KMS-11 (cell line): ENCODE measurements at regions not wholly inside any gene's neighbourhood (a gene's known extent, or its start where the extent isn't known, plus 50 kb on each side); places are given as distances from the start of the nearest gene placed in this dataset.

ENCODE experiments used
- H2AFZ ChIP-seq: fragments of 200-600 bp; sonication (generic); 2 replicates; pipeline ENCODE4 v1.6.1; 2016; ENCODE audit warnings: antibody characterized with exemption, mixed run types, low read depth
- H3K27ac ChIP-seq: fragments of 200-600 bp; sonication (generic); 2 replicates; pipeline ENCODE4 v1.6.1; 2016; ENCODE audit warnings: mild to moderate bottlenecking, mixed run types
- H3K27me3 ChIP-seq: fragments of 200-600 bp; sonication (generic); 2 replicates; pipeline ENCODE4 v1.6.1; 2017; ENCODE audit warnings: mild to moderate bottlenecking, low read depth, mixed run types, moderate library complexity; ENCODE audit not compliant: insufficient read depth
- H3K36me3 ChIP-seq: fragments of 200-600 bp; sonication (generic); 2 replicates; pipeline ENCODE4 v1.6.1; 2017; ENCODE audit warnings: mild to moderate bottlenecking, mixed run types; ENCODE audit not compliant: insufficient read depth
- H3K4me1 ChIP-seq: fragments of 200-600 bp; sonication (generic); 2 replicates; pipeline ENCODE4 v1.6.1; 2016; ENCODE audit warnings: mild to moderate bottlenecking, low read depth, mixed run types; ENCODE audit not compliant: poor library complexity, severe bottlenecking
- H3K4me2 ChIP-seq: fragments of 200-600 bp; sonication (generic); 2 replicates; pipeline ENCODE4 v1.7.0; 2016; ENCODE audit warnings: mild to moderate bottlenecking, mixed run types
- H3K4me3 ChIP-seq: fragments of 200-600 bp; sonication (generic); IDR thresholded peaks from 2 replicates; pipeline ENCODE4 v1.6.1; 2017; ENCODE audit warnings: low read depth, low read length, mixed read lengths; ENCODE audit not compliant: insufficient read depth
- H3K79me2 ChIP-seq: fragments of 200-600 bp; sonication (generic); 2 replicates; pipeline ENCODE4 v1.6.1; 2016; ENCODE audit warnings: low read depth, mixed run types; ENCODE audit not compliant: insufficient read depth
- H3K9ac ChIP-seq: fragments of 200-600 bp; sonication (generic); 2 replicates; pipeline ENCODE4 v1.6.1; 2016; ENCODE audit warnings: mild to moderate bottlenecking, mixed run types
- H4K20me1 ChIP-seq: fragments of 200-600 bp; sonication (generic); 2 replicates; pipeline ENCODE4 v1.6.1; 2016; ENCODE audit warnings: mild to moderate bottlenecking, mixed run types; ENCODE audit not compliant: insufficient read depth
- TF ChIP-seq, protein P1 (sequence below): fragments of 200-600 bp; sonication (generic); conservative IDR thresholded peaks from 2 replicates; pipeline ENCODE4 v1.6.1; 2017; ENCODE audit warnings: low read depth, mild to moderate bottlenecking, antibody characterized with exemption, low read length, moderate library complexity, mixed read lengths

- Histone ChIP-seq H3K36me3 (no peaks in the 10 kb centered on the region), H3K4me1 (no peaks in the 10 kb centered on the region), H2AFZ (no peak overlapping the region), H3K27me3 (no peaks in the 10 kb centered on the region), H3K9ac (no peak overlapping the region), H3K4me2 (no peak overlapping the region), H3K4me3 (no peak overlapping the region), H3K27ac (no peak overlapping the region), H3K79me2 (no peaks in the 10 kb centered on the region), H4K20me1 (no peaks in the 10 kb centered on the region)
- TF ChIP-seq, protein P1, sequence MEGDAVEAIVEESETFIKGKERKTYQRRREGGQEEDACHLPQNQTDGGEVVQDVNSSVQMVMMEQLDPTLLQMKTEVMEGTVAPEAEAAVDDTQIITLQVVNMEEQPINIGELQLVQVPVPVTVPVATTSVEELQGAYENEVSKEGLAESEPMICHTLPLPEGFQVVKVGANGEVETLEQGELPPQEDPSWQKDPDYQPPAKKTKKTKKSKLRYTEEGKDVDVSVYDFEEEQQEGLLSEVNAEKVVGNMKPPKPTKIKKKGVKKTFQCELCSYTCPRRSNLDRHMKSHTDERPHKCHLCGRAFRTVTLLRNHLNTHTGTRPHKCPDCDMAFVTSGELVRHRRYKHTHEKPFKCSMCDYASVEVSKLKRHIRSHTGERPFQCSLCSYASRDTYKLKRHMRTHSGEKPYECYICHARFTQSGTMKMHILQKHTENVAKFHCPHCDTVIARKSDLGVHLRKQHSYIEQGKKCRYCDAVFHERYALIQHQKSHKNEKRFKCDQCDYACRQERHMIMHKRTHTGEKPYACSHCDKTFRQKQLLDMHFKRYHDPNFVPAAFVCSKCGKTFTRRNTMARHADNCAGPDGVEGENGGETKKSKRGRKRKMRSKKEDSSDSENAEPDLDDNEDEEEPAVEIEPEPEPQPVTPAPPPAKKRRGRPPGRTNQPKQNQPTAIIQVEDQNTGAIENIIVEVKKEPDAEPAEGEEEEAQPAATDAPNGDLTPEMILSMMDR, result no peak
These were observed 84.7 kb upstream of the IRF2BP2 start for GRCh38 chr1:234694661-234695060.

- H4K20me1 ChIP-seq, result no peaks in the 10 kb centered on the region
- no peak overlapping the region for H3K4me3 ChIP-seq
- no peak overlapping the region for H2AFZ ChIP-seq
- no peaks in the 10 kb centered on the region for H3K36me3 ChIP-seq
- no peak overlapping the region for H3K27ac ChIP-seq
- H3K4me2 ChIP-seq, result no peak overlapping the region
- no peaks in the 10 kb centered on the region for H3K27me3 ChIP-seq
- no peaks in the 10 kb centered on the region for H3K4me1 ChIP-seq
- no peak overlapping the region for H3K9ac ChIP-seq
- TF ChIP-seq, protein P1, result no peak
- no peaks in the 10 kb centered on the region for H3K79me2 ChIP-seq
These were observed 83.1 kb upstream of the IRF2BP2 start for GRCh38 chr1:234692966-234693580.

GRCh38 chr1:234691567-234691966, 81.6 kb upstream of the IRF2BP2 start:
- Histone ChIP-seq H3K4me2 (no peak overlapping the region), H3K27me3 (no peaks in the 10 kb centered on the region), H3K4me3 (no peak overlapping the region), H2AFZ (no peak overlapping the region), H3K9ac (no peak overlapping the region), H4K20me1 (no peaks in the 10 kb centered on the region), H3K36me3 (no peaks in the 10 kb centered on the region), H3K79me2 (no peaks in the 10 kb centered on the region), H3K27ac (no peak overlapping the region), H3K4me1 (no peaks in the 10 kb centered on the region)
- TF ChIP-seq, protein P1, result no peak

GRCh38 chr1:234690872-234691271, 80.9 kb upstream of the IRF2BP2 start:
- TF ChIP-seq, protein P1, result no peak
- no peak overlapping the region for H3K4me2 ChIP-seq

More at GRCh38 chr1:234690872-234691271, 80.9 kb upstream of the IRF2BP2 start:
- Histone ChIP-seq H3K4me3 (no peak overlapping the region), H4K20me1 (no peaks in the 10 kb centered on the region), H2AFZ (no peak overlapping the region), H3K27me3 (no peaks in the 10 kb centered on the region), H3K4me1 (no peaks in the 10 kb centered on the region), H3K36me3 (no peaks in the 10 kb centered on the region), H3K79me2 (no peaks in the 10 kb centered on the region), H3K27ac (no peak overlapping the region), H3K9ac (no peak overlapping the region)
